ENCODE measurements at regions not wholly inside any gene's neighbourhood (a gene's known extent, or its start where the extent isn't known, plus 50 kb on each side); places are given as distances from the start of the nearest gene placed in this dataset.

DNA sequence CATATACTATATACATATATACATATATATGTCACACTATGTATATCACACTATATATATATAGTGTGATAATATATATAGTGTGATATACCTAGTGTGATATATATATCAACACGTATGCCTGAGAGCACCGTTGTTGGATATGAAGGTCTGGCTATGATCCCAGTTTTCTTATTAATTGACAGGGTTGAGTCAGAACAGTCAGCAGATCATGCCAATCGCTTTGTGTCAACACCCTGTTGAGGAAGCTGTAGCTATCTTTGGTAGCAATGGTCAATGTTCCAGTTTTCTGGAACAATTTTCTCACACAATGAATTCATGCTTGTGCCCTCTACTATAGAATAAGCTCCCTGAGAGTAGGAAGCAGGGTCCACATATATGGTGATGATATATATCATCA is 496.0 kb upstream of the AGA start:
- no peak for TF ChIP-seq CTCF (conservative IDR thresholded peaks at IDR 0.05; ENCODE audit: low read depth, low read length)
- DNase-seq (ENCODE audit: low read depth): no peak
- H3K4me3 ChIP-seq (ENCODE audit: low read length): no peak overlapping the region

GRCh38 chr4:177945268-177945667 is 503.0 kb upstream of the AGA start:
- TF ChIP-seq CTCF (conservative IDR thresholded peaks at IDR 0.05; ENCODE audit: low read depth, low read length): no peak
- no peak for DNase-seq (ENCODE audit: low read depth)

GRCh38 chr4:177947607-177948006 is 505.4 kb upstream of the AGA start:
- no peak for TF ChIP-seq CTCF (conservative IDR thresholded peaks at IDR 0.05; ENCODE audit: low read depth, low read length)
- DNase-seq (ENCODE audit: low read depth): no peak
- H3K4me3 ChIP-seq (ENCODE audit: low read length): no peak overlapping the region

More at GRCh38 chr4:177945268-177945667, 503.0 kb upstream of the AGA start:
- H3K4me3 ChIP-seq (ENCODE audit: low read length): no peak overlapping the region

DNA sequence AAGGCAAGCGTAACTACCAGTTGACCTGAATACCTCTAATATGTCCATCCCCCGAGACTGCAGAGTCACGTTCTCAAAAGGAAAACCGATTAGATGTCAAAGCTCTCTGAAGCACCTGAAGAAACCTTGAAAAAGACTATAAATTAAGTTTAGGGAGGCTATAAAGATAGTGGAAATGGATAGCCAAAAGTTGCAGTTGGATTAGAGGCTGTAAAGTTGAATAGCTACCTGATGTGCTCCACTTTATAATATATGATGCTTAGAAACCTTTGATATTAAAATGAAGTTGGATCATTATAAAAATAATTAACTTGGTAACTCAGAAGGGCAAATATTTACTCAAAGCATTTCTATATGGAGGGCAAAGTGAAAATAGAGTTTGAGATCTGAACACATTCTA is 506.6 kb upstream of the AGA start:
- no peak for DNase-seq (ENCODE audit: low read depth)
- TF ChIP-seq CTCF (conservative IDR thresholded peaks at IDR 0.05; ENCODE audit: low read depth, low read length): no peak
- H3K4me3 ChIP-seq (ENCODE audit: low read length): no peak overlapping the region

GRCh38 chr4:177951026-177951425 is 508.8 kb upstream of the AGA start:
- no peak overlapping the region for H3K4me3 ChIP-seq (ENCODE audit: low read length)
- no peak for TF ChIP-seq CTCF (conservative IDR thresholded peaks at IDR 0.05; ENCODE audit: low read depth, low read length)
- no peak for DNase-seq (ENCODE audit: low read depth)

DNA sequence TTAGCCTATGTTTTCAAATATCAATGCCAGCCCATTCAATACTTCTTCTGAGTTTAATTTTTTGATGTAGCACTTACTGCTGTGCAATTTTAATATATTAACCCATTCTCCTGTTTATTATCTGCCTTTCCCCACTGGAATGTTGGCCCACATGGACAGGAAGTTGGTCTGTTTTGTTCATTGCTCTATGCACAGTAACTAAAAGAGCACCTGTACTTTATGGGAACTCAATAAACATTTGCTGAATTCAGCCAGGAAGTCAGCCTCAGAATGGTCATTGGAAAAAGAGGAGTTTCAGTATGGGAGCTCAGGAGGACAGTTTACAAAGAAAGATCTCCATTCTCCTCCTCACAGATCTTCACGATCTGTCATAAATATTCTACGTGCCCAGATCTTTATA is 510.5 kb upstream of the AGA start:
- TF ChIP-seq CTCF (conservative IDR thresholded peaks at IDR 0.05; ENCODE audit: low read depth, low read length): no peak
- H3K4me3 ChIP-seq (ENCODE audit: low read length): no peak overlapping the region
- DNase-seq (ENCODE audit: low read depth): no peak

DNA sequence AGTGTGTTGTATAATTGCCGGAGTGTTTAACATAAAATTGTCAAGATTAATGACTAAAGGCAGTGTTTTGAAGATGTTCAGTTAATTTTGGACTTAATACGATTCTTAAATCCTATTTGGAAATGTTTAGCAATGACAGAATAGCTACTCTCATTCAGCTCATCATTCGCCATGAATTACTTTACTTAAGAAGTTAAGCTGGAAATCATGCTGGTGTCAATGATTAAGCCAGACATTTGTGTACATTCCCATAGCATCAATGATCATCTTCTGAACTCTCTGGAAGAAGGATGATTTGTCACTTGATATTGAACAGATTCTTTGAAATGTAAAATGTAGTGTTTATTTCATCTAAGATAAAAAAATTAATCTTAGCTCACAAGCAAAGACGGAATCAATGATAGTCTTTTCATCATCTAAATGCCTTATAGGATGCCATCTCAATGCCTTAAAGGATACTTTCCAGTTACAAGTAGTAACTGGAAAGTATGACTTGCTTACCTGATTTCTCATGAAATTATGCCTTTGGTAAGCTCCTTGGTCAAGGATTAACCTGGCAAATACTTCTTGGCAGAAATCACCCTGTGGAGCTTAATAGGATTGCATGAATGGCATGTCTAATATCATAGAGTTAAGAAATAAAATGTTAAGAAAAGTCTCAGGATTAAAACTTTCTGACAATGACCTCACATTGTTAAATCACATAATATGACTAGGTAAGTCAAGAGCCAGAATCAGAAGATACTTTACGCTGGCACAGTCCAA is 515.5 kb upstream of the AGA start:
- no peak for TF ChIP-seq CTCF (conservative IDR thresholded peaks at IDR 0.05; ENCODE audit: low read depth, low read length)
- DNase-seq (ENCODE audit: low read depth): peak; percentile 83
- no peak overlapping the region for H3K4me3 ChIP-seq (ENCODE audit: low read length)

All from retinal pigment epithelial cell (primary cell).